DOHH2 (cell line): ENCODE measurements at regions not wholly inside any gene's neighbourhood (a gene's known extent, or its start where the extent isn't known, plus 50 kb on each side); places are given as distances from the start of the nearest gene placed in this dataset.
"Not testable (repeated sequence)": the region's sequence is repeated elsewhere in the genome, so short reads cannot be mapped to it uniquely, and the experiment has no call there.

Experiments used
- H3F3A ChIP-seq: fragments of 200-600 bp; sonication (generic), shearing (Covaris generic); 2 replicates; pipeline ENCODE4 v1.6.0; 2016; ENCODE audit warnings: antibody characterized with exemption, mild to moderate bottlenecking; ENCODE audit not compliant: control insufficient read depth, insufficient read depth
- H3K27ac ChIP-seq: fragments of 200-600 bp; sonication (generic); 2 replicates; pipeline ENCODE4 v1.5.1; 2014; ENCODE audit warnings: low read depth, mild to moderate bottlenecking, low read length, moderate library complexity
- H3K27me3 ChIP-seq: fragments of 200-600 bp; sonication (generic); 2 replicates; pipeline ENCODE4 v1.6.1; 2014; ENCODE audit warnings: mild to moderate bottlenecking, low read length, mixed read lengths; ENCODE audit not compliant: control insufficient read depth
- H3K36me3 ChIP-seq: fragments of 200-600 bp; sonication (generic); 2 replicates; pipeline ENCODE4 v1.6.1; 2014; ENCODE audit warnings: mild to moderate bottlenecking, low read length, moderate library complexity, mixed read lengths; ENCODE audit not compliant: control insufficient read depth
- H3K4me1 ChIP-seq: fragments of 200-600 bp; sonication (generic); 2 replicates; pipeline ENCODE4 v1.6.1; 2014; ENCODE audit warnings: mild to moderate bottlenecking, low read length, mixed read lengths; ENCODE audit not compliant: control insufficient read depth
- H3K4me2 ChIP-seq: fragments of 200-600 bp; sonication (generic); 2 replicates; pipeline ENCODE4 v1.6.0; 2014; ENCODE audit warnings: mild to moderate bottlenecking, low read length, moderate library complexity
- H3K4me3 ChIP-seq: fragments of 200-600 bp; sonication (generic); 2 replicates; pipeline ENCODE4 v1.5.1; 2014; ENCODE audit warnings: mild to moderate bottlenecking, low read length, mixed read lengths
- H3K79me2 ChIP-seq: fragments of 200-600 bp; sonication (generic); 2 replicates; pipeline ENCODE4 v1.6.1; 2014; ENCODE audit warnings: mild to moderate bottlenecking, low read length, mixed read lengths; ENCODE audit not compliant: control insufficient read depth
- H3K9me2 ChIP-seq: fragments of 200-600 bp; sonication (generic); replicated peaks from 2 replicates; pipeline ENCODE4 v1.6.1; 2014; ENCODE audit warnings: mild to moderate bottlenecking, low read length, mixed read lengths; ENCODE audit not compliant: control insufficient read depth
- H3K9me3 ChIP-seq: fragments of 200-600 bp; sonication (generic); 2 replicates; pipeline ENCODE4 v1.6.1; 2014; ENCODE audit warnings: antibody characterized with exemption, low read length, mixed read lengths; ENCODE audit not compliant: control insufficient read depth, insufficient read depth
- H4K20me1 ChIP-seq: fragments of 200-600 bp; sonication (generic); 2 replicates; pipeline ENCODE4 v1.6.0; 2014; ENCODE audit warnings: low read depth, mild to moderate bottlenecking, antibody characterized with exemption, low read length, moderate library complexity; ENCODE audit not compliant: control insufficient read depth, insufficient read depth
- EZH2phosphoT487 ChIP-seq: fragments of 200-600 bp; sonication (generic); IDR thresholded peaks from 2 replicates; pipeline ENCODE4 v1.6.1; 2017; ENCODE audit warnings: borderline replicate concordance, mild to moderate bottlenecking, antibody characterized with exemption, low read length, moderate library complexity, mixed read lengths
- TF ChIP-seq, protein P1 (sequence below): fragments of 200-600 bp; sonication (generic); IDR thresholded peaks from one replicate; pipeline ENCODE4 v1.5.1; 2014; ENCODE audit warnings: antibody characterized with exemption, mild to moderate bottlenecking, low read depth, low read length; ENCODE audit not compliant: poor library complexity, severe bottlenecking

- Histone ChIP-seq H3K9me3 (no peaks in the 10 kb centered on the region; the same call in 1 of the 2 replicates), H3K9me2 (no peaks in the 10 kb centered on the region), H3K79me2 (no peaks in the 10 kb centered on the region), H3K27ac (no peak overlapping the region), H3K27me3 (no peaks in the 10 kb centered on the region), H3F3A (no peaks in the 10 kb centered on the region), H4K20me1 (no peaks in the 10 kb centered on the region), H3K4me1 (no peaks in the 10 kb centered on the region), H3K4me3 (no peak overlapping the region), H3K36me3 (no peaks in the 10 kb centered on the region), H3K4me2 (no peak overlapping the region)
- TF ChIP-seq, protein P1, sequence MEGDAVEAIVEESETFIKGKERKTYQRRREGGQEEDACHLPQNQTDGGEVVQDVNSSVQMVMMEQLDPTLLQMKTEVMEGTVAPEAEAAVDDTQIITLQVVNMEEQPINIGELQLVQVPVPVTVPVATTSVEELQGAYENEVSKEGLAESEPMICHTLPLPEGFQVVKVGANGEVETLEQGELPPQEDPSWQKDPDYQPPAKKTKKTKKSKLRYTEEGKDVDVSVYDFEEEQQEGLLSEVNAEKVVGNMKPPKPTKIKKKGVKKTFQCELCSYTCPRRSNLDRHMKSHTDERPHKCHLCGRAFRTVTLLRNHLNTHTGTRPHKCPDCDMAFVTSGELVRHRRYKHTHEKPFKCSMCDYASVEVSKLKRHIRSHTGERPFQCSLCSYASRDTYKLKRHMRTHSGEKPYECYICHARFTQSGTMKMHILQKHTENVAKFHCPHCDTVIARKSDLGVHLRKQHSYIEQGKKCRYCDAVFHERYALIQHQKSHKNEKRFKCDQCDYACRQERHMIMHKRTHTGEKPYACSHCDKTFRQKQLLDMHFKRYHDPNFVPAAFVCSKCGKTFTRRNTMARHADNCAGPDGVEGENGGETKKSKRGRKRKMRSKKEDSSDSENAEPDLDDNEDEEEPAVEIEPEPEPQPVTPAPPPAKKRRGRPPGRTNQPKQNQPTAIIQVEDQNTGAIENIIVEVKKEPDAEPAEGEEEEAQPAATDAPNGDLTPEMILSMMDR = no peak
- no peak for TF ChIP-seq EZH2phosphoT487
These were observed 976.8 kb downstream of the TRAM1L1 start for GRCh38 chr4:116108606-116109005.

GRCh38 chr4:116101321-116101720 lies 984.1 kb downstream of the TRAM1L1 start:
- no peak for TF ChIP-seq EZH2phosphoT487
- TF ChIP-seq, protein P1 = no peak
- Histone ChIP-seq H3K27ac (no peak overlapping the region), H3K4me1 (no peaks in the 10 kb centered on the region), H3K9me3 (0 out of 2 replicates have a peak, but pooled peaks cover 3% of the 10 kb centered on the region), H3F3A (no peaks in the 10 kb centered on the region), H3K4me2 (no peak overlapping the region), H3K9me2 (no peaks in the 10 kb centered on the region), H3K27me3 (no peaks in the 10 kb centered on the region), H4K20me1 (no peaks in the 10 kb centered on the region), H3K36me3 (no peaks in the 10 kb centered on the region), H3K79me2 (no peaks in the 10 kb centered on the region), H3K4me3 (no peak overlapping the region)

DNA sequence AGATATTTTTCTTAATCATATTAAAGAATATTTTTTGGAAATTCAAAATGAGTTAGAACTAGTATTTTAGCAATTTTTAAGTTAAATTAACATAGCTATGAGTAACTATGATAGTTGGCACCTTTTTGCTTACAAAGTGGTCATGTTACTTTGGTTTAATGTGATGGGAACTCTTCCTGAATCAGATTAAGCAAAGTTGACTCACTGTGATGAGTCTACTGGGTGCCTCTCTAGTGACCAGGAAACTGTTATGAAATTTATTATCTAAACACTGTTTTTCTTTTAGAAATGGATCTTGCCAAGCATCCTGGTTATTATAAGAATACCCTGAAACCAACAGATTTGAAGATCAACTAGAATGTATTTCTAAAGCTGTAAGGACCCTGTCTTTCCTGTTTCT lies 985.8 kb downstream of the TRAM1L1 start:
- Histone ChIP-seq H3K27me3 (no peaks in the 10 kb centered on the region), H4K20me1 (no peaks in the 10 kb centered on the region), H3K9me3 (0 out of 2 replicates have a peak, but pooled peaks cover 3% of the 10 kb centered on the region), H3F3A (no peaks in the 10 kb centered on the region), H3K27ac (no peak overlapping the region), H3K79me2 (no peaks in the 10 kb centered on the region), H3K9me2 (no peaks in the 10 kb centered on the region), H3K4me2 (no peak overlapping the region), H3K4me3 (no peak overlapping the region), H3K4me1 (no peaks in the 10 kb centered on the region), H3K36me3 (no peaks in the 10 kb centered on the region)
- TF ChIP-seq EZH2phosphoT487 = no peak

- H3K36me3 ChIP-seq, H3K9me2 ChIP-seq, H3F3A ChIP-seq, H3K4me3 ChIP-seq, H4K20me1 ChIP-seq, H3K27ac ChIP-seq, H3K4me2 ChIP-seq, H3K79me2 ChIP-seq, H3K4me1 ChIP-seq, H3K27me3 ChIP-seq, H3K9me3 ChIP-seq: not testable (repeated sequence)
These were observed 983.9 kb upstream of the NDST4 start for GRCh38 chr4:116097353-116097752.
